ENCODE measurements at regions not wholly inside any gene's neighbourhood (a gene's known extent, or its start where the extent isn't known, plus 50 kb on each side); places are given as distances from the start of the nearest gene placed in this dataset.
A peak's percentile ranks its signal among the peaks of the same experiment; 100 is the strongest.

DNA sequence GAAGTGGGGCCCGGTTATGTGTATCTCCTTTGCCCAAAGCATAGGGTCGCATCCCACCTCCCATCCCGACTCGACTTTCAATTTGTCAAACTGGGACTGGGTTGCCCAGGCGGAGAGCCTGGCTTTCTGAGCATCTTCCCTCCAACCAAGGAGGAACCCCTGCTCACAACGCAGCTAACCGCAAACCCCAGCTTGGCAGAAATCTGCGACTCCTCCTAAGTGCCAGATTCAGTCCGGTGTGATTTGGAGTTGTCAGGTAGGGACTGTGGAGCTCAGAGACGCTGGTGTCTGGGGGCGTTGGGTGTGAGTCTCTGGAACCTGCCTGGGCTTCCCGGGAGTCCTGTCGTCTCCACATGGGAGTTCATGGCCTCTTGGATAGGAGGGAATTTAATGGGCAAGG lies 1126.7 kb downstream of the AACS start:
- no peak for FAIRE-seq
- Histone ChIP-seq H4K5ac (ENCODE audit: insufficient read length, low read depth, low read length) (no peak overlapping the region), H2BK12ac (ENCODE audit: low read depth, low read length) (0 out of 2 replicates have a peak overlapping the region, but pooled peaks have one; percentile 60), H3K4ac (replicated peaks; ENCODE audit: insufficient read length, low read depth, low read length) (no peak overlapping the region), H4K8ac (ENCODE audit: extremely low read depth, insufficient read depth, low read length) (peak overlapping the region; percentile 82; the same call in 1 of the 2 replicates), H2AK5ac (ENCODE audit: low read depth, low read length) (no peak overlapping the region; the same call in 1 of the 2 replicates), H3K4me1 (replicated peaks in 1 of 4; ENCODE audit: control insufficient read depth in 3 of 4, insufficient read depth in 4 of 4, low read length in 3 of 4) (peaks cover 0 to 2% (median 0%) of the 10 kb centered on the region in 4 experiments; a peak in 2 of 7 replicates), H2BK120ac (replicated peaks; ENCODE audit: low read depth, low read length) (no peak overlapping the region), H3K14ac (ENCODE audit: insufficient read length) (no peak overlapping the region), H2BK20ac (ENCODE audit: low read length) (no peak overlapping the region), H3K4me2 (ENCODE audit: insufficient read depth in 1 of 2, low read depth in 2 of 2, low read length in 2 of 2) (peak overlapping the region; percentile 71 to 75), H2BK15ac (ENCODE audit: low read length) (peak overlapping the region; percentile 29; the same call in 1 of the 2 replicates), H3K36me3 (ENCODE audit: control insufficient read depth in 2 of 4, insufficient read depth in 4 of 4, low read length in 3 of 4) (no peaks in the 10 kb centered on the region), H4K20me1 (replicated peaks in 1 of 2; ENCODE audit: control insufficient read depth in 1 of 2, insufficient read depth in 2 of 2, low read length in 2 of 2) (no peaks in the 10 kb centered on the region), H3K79me2 (ENCODE audit: control insufficient read depth in 1 of 2, insufficient read depth in 2 of 2, low read length in 2 of 2) (no peaks in the 10 kb centered on the region), H2BK5ac (ENCODE audit: low read depth, low read length) (no peak overlapping the region), H3K27me3 (replicated peaks in 1 of 4; ENCODE audit: control insufficient read depth in 3 of 4, extremely low read depth in 1 of 4, insufficient read depth in 3 of 4, low read length in 3 of 4) (peaks cover 0 to 25% (median 13%) of the 10 kb centered on the region in 4 experiments; a peak in 5 of 7 replicates), H3K56ac (replicated peaks; ENCODE audit: insufficient read length, low read depth, low read length) (no peak overlapping the region), H4K91ac (replicated peaks; ENCODE audit: insufficient read length, low read length) (peak overlapping the region; percentile 65), H2AFZ (ENCODE audit: low read length) (peak overlapping the region; percentile 78), H3K23me2 (ENCODE audit: low read depth, low read length) (peaks cover 7% of the 10 kb centered on the region), H3K9ac (replicated peaks in 1 of 4; ENCODE audit: extremely low read depth in 1 of 4, low read depth in 3 of 4, low read length in 3 of 4) (no peak overlapping the region), H3K23ac (ENCODE audit: insufficient read length) (no peak overlapping the region), H3K27ac (ENCODE audit: low read depth, low read length) (no peak overlapping the region), H3K4me3 (ENCODE audit: extremely low read depth in 1 of 4, insufficient read depth in 2 of 4, low read depth in 3 of 4, low read length in 4 of 4) (peak overlapping the region; percentile 48 to 77 (median 53); a peak in 5 of 8 replicates), H3K79me1 (ENCODE audit: low read depth, low read length) (no peaks in the 10 kb centered on the region), H3K18ac (ENCODE audit: extremely low read depth, low read length) (peak overlapping the region; percentile 93; the same call in 1 of the 2 replicates), H3K9me3 (ENCODE audit: insufficient read depth in 2 of 2, low read depth in 1 of 2, low read length in 1 of 2) (no peaks in the 10 kb centered on the region)
- TF ChIP-seq GTF2F1 (IDR thresholded peaks at IDR 0.05; ENCODE audit: borderline replicate concordance, low read depth, low read length) (no peak), SP4 (IDR thresholded peaks at IDR 0.05; ENCODE audit: low read length) (no peak), JUN (IDR thresholded peaks at IDR 0.05; ENCODE audit: low read depth, low read length) (no peak), RBBP5 (IDR thresholded peaks at IDR 0.05; ENCODE audit: borderline replicate concordance, low read depth, low read length) (no peak), HDAC2 (IDR thresholded peaks at IDR 0.05; ENCODE audit: borderline replicate concordance in 1 of 2, low read depth in 2 of 2, low read length in 2 of 2) (no peak), KDM1A (IDR thresholded peaks at IDR 0.05; ENCODE audit: borderline replicate concordance, low read length) (no peak), POLR2AphosphoS5 (IDR thresholded peaks at IDR 0.05; ENCODE audit: low read depth, low read length) (no peak), JUND (IDR thresholded peaks at IDR 0.05; ENCODE audit: low read length) (no peak), CHD2 (IDR thresholded peaks at IDR 0.05; ENCODE audit: low read length) (no peak), SP2 (IDR thresholded peaks at IDR 0.05; ENCODE audit: low read length) (no peak)
- TF ChIP-seq, protein P1, sequence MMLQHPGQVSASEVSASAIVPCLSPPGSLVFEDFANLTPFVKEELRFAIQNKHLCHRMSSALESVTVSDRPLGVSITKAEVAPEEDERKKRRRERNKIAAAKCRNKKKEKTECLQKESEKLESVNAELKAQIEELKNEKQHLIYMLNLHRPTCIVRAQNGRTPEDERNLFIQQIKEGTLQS (IDR thresholded peaks at IDR 0.05; ENCODE audit: insufficient read depth, low read depth, low read length): no peak
- TF ChIP-seq, protein P2, sequence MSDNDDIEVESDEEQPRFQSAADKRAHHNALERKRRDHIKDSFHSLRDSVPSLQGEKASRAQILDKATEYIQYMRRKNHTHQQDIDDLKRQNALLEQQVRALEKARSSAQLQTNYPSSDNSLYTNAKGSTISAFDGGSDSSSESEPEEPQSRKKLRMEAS (IDR thresholded peaks at IDR 0.05): no peak
- DNase-seq (ENCODE audit: low read depth in 1 of 2, low spot score in 2 of 2): no peak
- CTCF ChIA-PET (ENCODE audit: partially characterized antibody): interaction anchor here (1.3 to 1.6 kb wide), 2 partner anchors 284 to 426 kb away, joined by 3 read pairs; no protein-coding TSS in a partner anchor
- WGBS, 2 experiments (ENCODE audit: extremely low coverage in 1 of 2, insufficient coverage in 1 of 2, insufficient read length in 1 of 2, insufficient replicate concordance in 2 of 2, low coverage in 1 of 2, low lambda C conversion rate in 2 of 2, missing lambda C conversion rate in 1 of 2): 89% methylated on average over 13 of the region's 13 CpGs; no CpG with 5 or more reads in 1 of the 2 experiments
- POLR2A ChIA-PET (ENCODE audit: partially characterized antibody): no interaction called here
